Activated naive CD4-positive, alpha-beta T cell treated with anti-CD3 and anti-CD28 coated beads, Interleukin-2, amount 50 U/mL, for 72 hours (primary cell): ENCODE measurements at regions not wholly inside any gene's neighbourhood (a gene's known extent, or its start where the extent isn't known, plus 50 kb on each side); places are given as distances from the start of the nearest gene placed in this dataset.

Experiments used
- ATAC-seq, 2 donors: fragments of 150-1000 bp; cut with Tn5 transposase; 2 replicates each; pipeline ENCODE4 v1.10.0; 2021; ENCODE audit warnings: mild to moderate bottlenecking in 2 of 2, moderate library complexity in 2 of 2
- DNase-seq, 2 donors: peaks; one replicate each; pipeline ENCODE4 v3.0.0; 2021 to 2022; ENCODE audit warnings: low spot score in 2 of 2
- H3K27ac Mint-ChIP-seq, 2 donors: one replicate each; pipeline ENCODE4 v1.8.0; 2022; ENCODE audit warnings: mild to moderate bottlenecking in 2 of 2, mixed read lengths in 2 of 2
- H3K36me3 Mint-ChIP-seq, 2 donors: one replicate each; pipeline ENCODE4 v1.8.0; 2022; ENCODE audit warnings: mixed read lengths in 2 of 2
- H3K9me3 Mint-ChIP-seq, 2 donors: one replicate each; pipeline ENCODE4 v1.8.0; 2022; ENCODE audit warnings: mixed read lengths in 2 of 2

DNA sequence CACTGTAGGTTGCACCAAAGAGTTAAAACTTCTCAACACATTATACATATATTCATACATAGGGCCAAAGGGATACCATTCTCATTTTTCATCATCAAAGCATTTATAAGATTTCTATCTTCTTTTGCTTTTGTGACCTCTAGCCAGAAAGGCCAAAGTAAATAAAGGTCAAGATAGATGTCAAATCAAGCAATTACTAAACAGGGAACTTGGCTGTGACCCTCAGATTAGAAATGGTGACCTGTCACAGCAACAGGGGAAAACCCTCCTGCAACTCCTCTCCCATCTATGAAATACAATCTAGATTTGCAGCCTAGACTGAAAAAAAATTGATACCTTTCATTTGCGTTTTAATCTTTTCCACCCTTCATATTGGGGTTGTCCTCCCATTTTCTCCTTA, 225.6 kb upstream of the FAM241A start:
- peaks cover 5 to 8% of the 10 kb centered on the region in 2 donors for H3K9me3 Mint-ChIP-seq
- ATAC-seq = no peak
- no peak overlapping the region for H3K27ac Mint-ChIP-seq
- H3K36me3 Mint-ChIP-seq = no peaks in the 10 kb centered on the region
- no peak for DNase-seq

DNA sequence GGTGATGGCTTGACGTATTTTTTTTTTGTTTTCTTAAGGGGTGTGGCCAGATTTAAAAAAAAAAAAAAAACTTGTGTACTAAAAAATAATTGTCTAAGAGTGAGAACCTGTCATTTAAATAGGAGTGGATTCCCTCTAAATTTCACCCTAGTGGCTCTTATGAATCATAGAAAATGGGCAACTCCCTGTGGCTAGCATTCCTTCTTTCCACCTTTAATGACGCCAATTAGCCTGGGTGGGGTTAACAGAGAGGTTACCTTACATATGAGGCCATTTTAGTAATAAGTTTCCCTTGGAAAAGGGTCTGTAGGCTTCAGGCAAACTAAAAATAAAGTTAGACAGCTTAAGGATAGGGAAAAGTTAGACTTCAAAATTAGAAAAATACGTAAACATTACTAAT, 223.5 kb upstream of the FAM241A start:
- Mint-ChIP-seq H3K9me3 (peaks cover 5 to 6% of the 10 kb centered on the region in 2 donors), H3K27ac (no peak overlapping the region), H3K36me3 (no peaks in the 10 kb centered on the region)
- no peak for ATAC-seq
- DNase-seq = no peak

DNA sequence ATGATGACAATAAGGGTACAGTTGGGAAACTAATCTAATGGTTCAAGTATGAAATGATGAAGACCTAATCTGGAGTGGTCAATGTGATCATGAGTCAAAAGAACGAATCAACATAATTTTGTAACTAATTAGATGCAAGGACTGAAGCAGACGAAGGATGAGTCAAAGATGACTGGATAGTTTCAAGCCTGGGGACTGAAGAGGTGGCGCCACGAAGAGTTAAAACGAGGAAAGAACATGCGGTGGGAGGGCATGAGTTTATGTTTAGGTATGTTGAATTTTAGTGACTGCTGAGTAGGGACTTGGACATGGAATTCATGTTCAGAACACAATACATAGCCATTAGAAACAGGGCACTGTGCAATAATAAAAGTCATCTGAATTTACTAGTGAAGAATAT, 221.5 kb upstream of the FAM241A start:
- no peak for ATAC-seq
- no peak overlapping the region for H3K27ac Mint-ChIP-seq
- H3K9me3 Mint-ChIP-seq = peaks cover 0 to 5% of the 10 kb centered on the region in 2 donors
- no peak for DNase-seq
- no peaks in the 10 kb centered on the region for H3K36me3 Mint-ChIP-seq

DNA sequence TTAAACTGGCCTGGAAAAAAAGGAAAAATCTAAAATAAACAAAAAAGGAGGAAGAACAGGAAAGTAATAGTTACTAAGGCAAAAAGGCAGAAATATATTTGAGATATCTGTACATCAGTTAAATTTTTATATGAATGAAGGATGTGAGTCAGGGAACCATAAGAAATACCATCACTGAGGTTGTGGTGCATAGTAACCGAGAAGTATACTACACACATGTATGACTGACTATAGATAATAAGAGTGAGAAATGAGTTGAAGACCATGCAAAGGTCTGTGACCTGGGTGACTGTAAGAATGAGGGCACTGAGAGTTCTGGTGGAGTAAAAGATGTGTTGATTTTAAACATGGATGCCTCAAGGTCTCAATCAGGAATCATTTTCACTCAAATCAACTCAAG, 220.6 kb upstream of the FAM241A start:
- Mint-ChIP-seq H3K9me3 (peaks cover 0 to 5% of the 10 kb centered on the region in 2 donors), H3K36me3 (no peaks in the 10 kb centered on the region), H3K27ac (no peak overlapping the region)
- no peak for DNase-seq
- ATAC-seq = no peak

DNA sequence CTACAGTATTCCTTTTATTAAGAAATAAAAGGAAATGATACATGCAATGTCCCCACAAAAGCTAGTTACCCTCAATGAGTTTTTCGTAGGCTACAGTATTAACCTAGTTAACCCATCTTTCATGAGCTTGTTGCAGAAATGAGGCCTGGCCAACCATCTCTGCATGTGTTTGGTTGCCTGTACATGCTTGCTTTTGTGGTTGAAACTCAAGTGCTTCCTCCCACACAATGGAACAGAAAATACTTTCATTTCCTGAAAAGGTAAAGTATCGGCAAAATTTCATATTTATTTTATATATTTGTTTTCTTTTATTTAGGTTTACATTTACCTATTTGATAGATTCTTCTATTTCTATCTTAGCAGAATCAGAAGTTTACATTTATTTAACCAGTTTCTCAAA, 214.6 kb upstream of the FAM241A start:
- H3K9me3 Mint-ChIP-seq = no peaks in the 10 kb centered on the region
- no peak for ATAC-seq

DNA sequence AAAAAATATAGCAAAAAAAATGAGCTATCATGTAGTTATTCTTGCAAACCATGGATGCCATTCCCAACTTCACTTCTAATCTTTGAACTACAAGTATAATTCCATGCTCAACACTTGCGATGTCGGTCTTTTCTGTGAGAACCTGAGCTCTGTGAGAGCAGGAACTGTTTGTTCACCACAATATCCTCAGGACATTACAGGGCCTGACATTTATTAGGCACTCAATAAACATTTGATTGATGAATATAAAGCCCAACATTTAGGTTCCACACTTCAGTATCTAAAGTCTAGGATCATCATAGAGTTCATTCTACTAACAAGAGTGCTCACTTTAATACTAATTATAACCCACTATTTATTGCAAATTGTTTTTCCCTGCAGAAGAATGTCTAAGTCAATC, 211.6 kb upstream of the FAM241A start:
- Mint-ChIP-seq H3K27ac (no peak overlapping the region), H3K9me3 (no peaks in the 10 kb centered on the region), H3K36me3 (no peaks in the 10 kb centered on the region)
- ATAC-seq (no peak), DNase-seq (no peak)

More for the DNA sequence above, 214.6 kb upstream of the FAM241A start:
- no peak for DNase-seq
- Mint-ChIP-seq H3K27ac (no peak overlapping the region), H3K36me3 (no peaks in the 10 kb centered on the region)

DNA sequence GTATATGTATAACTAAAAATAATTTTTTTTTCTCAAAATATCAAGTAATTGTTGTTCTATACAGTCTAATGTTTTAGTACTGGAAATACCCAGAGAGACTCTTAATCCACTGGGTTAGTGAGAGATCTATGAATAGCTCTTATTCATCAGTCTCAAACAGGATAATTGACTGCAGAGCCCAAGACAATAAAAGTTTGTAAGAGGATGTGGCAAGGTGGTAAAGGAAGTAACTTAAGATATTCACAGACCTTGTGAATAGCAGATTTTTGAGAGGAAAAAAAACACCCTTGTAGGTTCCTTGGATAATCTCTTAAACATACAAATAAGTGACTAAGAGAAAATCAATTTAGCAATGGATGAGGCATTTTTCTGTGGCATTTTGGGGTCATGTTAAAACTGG, 210.9 kb upstream of the FAM241A start:
- DNase-seq (no peak), ATAC-seq (no peak)
- Mint-ChIP-seq H3K36me3 (no peaks in the 10 kb centered on the region), H3K27ac (no peak overlapping the region), H3K9me3 (no peaks in the 10 kb centered on the region)

DNA sequence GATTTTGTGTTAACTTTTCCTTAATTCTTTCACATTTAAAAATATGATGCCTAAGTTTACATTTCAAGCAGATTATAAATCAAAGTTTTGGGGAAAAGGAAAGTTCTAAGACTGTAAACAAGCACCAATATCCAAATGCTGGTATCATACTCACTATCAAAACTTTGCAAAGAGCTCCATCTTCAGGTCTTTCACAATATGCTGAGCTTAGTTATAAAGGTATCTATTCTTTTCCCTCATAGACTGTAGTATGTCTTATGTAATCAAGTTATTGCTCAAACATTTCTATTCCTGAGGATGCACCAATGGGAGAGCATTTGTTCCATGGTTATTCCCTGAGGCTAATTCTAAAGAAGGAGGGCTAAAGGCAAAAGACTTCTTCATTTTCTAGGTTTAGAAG, 207.9 kb upstream of the FAM241A start:
- ATAC-seq = no peak
- Mint-ChIP-seq H3K36me3 (no peaks in the 10 kb centered on the region), H3K9me3 (no peaks in the 10 kb centered on the region), H3K27ac (no peak overlapping the region)
- DNase-seq = no peak

DNA sequence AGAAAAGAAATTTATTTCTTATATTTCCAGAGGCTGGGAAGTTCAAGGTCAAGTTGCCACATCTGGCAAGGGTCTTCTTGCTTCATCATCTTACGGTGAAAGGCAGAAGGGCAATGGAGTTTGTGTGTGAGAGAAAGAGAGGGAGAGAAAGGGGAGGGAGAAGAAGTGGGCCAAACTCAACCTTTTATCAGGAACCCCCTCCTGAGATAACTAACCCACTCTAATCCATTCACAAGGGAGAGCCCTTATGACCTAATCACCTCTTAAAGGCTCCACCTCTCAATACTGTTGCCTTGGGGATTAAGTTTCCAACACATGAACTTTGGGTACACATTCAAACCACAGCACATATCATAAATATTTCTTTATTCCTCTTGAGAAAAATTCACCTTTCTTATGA, 203.3 kb upstream of the FAM241A start:
- DNase-seq = no peak
- no peak for ATAC-seq
- Mint-ChIP-seq H3K9me3 (no peaks in the 10 kb centered on the region), H3K36me3 (no peaks in the 10 kb centered on the region), H3K27ac (no peak overlapping the region)

DNA sequence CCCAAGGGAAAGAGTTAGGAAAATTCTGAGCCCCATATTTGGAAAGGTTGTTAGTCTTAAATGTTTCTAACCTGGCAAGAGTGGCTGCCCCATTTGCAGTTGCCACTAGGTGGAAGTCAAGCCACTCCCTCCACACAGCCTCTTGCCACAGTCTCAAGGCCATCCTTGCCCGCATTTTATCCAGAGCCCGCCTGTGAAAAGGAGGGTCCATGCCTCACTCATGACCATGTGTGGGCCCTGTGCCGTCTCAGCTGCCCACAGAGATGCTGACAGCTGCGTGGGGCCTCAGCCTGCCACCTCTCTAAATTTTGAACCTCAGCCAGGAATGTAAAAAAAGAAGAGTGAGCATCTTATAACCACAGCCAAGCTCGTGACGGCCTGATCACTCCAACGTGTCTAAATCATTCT, 201.5 kb upstream of the FAM241A start:
- no peak for DNase-seq
- ATAC-seq = peak in 1 of 2 donors; percentile 47
- Mint-ChIP-seq H3K36me3 (no peaks in the 10 kb centered on the region), H3K27ac (no peak overlapping the region), H3K9me3 (no peaks in the 10 kb centered on the region)

DNA sequence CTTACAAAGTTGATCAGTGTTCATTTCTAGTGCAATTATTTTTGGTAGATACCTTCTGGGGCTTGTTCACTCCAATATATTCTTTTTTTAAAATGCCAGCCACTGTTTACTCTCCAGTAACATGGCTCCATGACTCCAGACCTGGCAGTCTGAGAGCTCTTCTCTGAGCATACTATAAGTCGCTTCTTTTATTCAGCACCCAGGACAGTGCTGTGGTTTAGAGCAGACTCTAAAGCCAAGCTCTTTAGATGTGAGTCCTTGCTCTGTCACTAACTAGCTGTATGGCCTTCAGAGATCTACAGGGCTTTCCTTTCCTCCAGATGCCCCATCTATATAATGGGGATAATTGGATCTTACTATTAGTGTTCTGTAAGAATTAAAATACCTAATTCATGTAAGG, 200.2 kb upstream of the FAM241A start:
- no peak for DNase-seq
- no peak for ATAC-seq
- H3K9me3 Mint-ChIP-seq = peaks cover 0 to 4% of the 10 kb centered on the region in 2 donors
- no peak overlapping the region for H3K27ac Mint-ChIP-seq
- H3K36me3 Mint-ChIP-seq = no peaks in the 10 kb centered on the region

DNA sequence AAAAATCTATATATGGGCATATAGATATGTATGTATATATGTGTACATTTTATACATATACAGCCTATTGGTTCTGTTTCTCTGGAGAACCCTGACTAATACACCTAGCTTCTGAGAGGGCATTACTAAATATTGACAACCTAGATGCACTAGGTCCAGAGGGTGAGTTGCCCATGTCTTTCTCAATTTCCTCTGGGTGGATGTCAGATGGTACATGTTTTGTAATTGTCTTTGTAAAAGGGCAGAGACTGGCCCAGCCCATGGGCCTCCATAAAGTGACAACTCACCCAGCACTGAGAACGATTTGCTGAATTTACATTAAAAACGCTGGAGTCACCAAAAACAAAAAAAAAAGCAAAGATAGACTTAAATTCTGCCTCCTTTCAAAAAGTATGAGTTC, 198.5 kb upstream of the FAM241A start:
- H3K27ac Mint-ChIP-seq = no peak overlapping the region
- ATAC-seq = no peak
- DNase-seq = no peak
- H3K9me3 Mint-ChIP-seq = peaks cover 0 to 6% of the 10 kb centered on the region in 2 donors
- no peaks in the 10 kb centered on the region for H3K36me3 Mint-ChIP-seq

DNA sequence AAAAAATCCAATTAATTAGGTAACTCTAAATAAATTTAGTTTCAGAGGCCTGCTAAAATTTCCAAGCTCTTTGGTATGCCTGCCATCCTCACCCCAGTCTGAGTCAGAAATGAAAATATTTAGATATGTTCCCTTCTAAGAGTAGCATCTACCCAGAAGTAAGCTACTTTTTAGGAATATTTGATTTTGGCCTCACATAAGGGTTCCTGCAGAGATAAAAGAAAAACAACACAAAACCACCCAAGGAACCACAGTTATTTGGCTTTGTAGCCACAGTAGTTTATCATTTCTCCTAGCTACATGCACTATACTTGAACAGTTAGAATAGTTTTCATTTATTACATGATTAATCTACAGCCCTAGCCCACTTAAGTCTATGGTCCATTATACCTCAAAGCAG, 192.6 kb upstream of the FAM241A start:
- DNase-seq = no peak
- no peak overlapping the region for H3K27ac Mint-ChIP-seq
- no peak for ATAC-seq

DNA sequence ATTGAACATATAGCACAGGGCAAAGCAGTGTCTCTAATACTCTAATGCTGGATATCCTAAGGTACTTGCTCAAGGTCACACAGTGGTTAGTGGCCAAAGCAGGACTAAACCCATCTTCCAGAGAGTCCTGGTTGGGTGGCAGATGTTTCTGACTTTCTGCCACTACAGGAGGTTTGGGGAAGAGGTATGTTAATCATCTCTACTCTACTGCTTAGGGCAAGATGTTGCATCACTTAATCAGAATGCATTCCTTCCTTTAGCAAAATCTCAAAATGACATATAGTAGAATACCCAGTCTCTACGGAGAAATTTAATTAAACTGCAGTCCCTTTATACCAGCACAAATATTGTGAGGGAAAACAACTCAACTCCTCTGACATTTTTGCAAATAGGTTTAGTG, 190.7 kb upstream of the FAM241A start:
- H3K9me3 Mint-ChIP-seq = peaks cover 0 to 6% of the 10 kb centered on the region in 2 donors
- H3K36me3 Mint-ChIP-seq = no peaks in the 10 kb centered on the region
- H3K27ac Mint-ChIP-seq = no peak overlapping the region
- DNase-seq (no peak), ATAC-seq (no peak)

More for the DNA sequence above, 192.6 kb upstream of the FAM241A start:
- H3K36me3 Mint-ChIP-seq = no peaks in the 10 kb centered on the region
- H3K9me3 Mint-ChIP-seq = peaks cover 0 to 6% of the 10 kb centered on the region in 2 donors

DNA sequence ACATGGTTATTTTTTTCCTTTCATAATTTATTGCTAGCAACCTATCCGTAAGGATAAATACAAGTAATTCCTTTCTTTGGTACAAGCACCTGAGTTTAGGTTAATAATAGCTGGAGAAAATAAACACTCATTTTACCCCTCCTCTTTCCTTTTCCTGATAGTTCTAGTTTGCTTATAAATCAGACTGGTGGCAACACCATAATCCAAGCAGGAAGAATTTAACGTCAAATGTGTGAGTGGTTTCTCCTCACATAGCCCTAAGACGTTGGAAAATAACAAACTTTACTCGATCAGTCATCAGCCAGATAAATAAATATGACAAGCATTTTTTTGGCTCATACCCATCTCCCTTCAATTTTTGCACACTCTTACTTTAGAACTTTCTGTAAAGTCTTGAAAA, 190.3 kb upstream of the FAM241A start:
- H3K27ac Mint-ChIP-seq = no peak overlapping the region
- H3K36me3 Mint-ChIP-seq = no peaks in the 10 kb centered on the region
- ATAC-seq = no peak
- DNase-seq = no peak
- H3K9me3 Mint-ChIP-seq = peaks cover 0 to 2% of the 10 kb centered on the region in 2 donors

DNA sequence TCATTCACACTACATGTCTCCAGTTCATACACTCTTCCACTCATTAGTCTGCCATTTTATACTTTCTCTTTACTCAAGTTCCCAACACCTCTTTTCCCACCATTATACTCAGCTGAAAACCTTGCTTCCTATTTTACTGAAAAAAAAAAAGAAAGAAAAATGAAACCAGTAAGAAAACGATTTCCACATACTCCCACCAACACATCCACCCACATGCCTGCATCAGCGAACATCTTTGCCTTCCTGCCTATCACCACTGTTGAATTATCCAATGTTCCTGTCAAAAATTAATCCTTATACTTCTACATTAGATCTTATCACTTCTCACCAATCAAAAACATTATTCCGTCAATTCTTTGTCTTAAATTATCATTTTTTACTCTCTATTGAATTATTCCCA, 188.1 kb upstream of the FAM241A start:
- no peak for DNase-seq
- Mint-ChIP-seq H3K9me3 (no peaks in the 10 kb centered on the region), H3K36me3 (no peaks in the 10 kb centered on the region), H3K27ac (no peak overlapping the region)
- ATAC-seq = no peak

DNA sequence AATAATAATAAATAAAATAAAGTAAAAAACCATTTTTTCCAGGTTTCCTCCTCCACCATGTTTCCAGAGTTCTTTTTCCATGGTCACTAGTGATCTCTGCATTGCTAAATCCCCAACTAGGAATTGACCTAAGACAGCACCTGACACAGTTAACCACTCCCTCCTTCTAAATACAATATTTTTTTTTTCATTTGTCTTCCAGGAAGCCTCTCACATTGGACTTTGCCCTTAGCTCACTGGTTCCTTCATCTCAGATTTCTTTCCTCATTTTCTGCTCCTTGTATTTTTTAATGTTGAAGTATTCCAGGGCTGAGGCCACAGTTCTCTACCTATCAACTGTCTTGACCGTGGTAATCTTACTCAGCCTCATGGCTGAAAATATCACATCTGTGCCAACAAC, 187.3 kb upstream of the FAM241A start:
- no peaks in the 10 kb centered on the region for H3K36me3 Mint-ChIP-seq
- no peak for ATAC-seq
- DNase-seq = no peak
- H3K27ac Mint-ChIP-seq = no peak overlapping the region
- H3K9me3 Mint-ChIP-seq = no peaks in the 10 kb centered on the region

DNA sequence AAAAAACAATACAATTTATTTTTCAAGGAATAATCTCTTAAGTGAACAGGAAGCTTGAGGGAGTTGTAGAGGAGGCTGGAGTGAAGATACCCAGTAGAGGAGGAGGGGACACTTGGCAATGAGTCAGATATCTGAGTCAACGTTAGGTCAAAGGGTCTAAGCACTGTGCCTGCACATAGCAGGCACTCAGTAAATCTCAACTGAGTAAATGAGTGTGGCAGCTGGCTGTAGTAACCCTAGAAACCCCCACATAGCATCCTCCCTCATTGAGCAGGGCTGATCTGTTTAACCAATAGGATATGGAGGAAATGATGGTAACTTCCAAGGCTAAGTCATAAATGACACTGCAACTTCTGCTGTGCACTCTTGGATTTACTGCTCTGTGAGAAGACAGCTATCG, 186.0 kb upstream of the FAM241A start:
- H3K27ac Mint-ChIP-seq = no peak overlapping the region
- ATAC-seq (peak in 1 of 2 donors; percentile 43), DNase-seq (no peak)
- no peaks in the 10 kb centered on the region for H3K9me3 Mint-ChIP-seq
- H3K36me3 Mint-ChIP-seq = no peaks in the 10 kb centered on the region

DNA sequence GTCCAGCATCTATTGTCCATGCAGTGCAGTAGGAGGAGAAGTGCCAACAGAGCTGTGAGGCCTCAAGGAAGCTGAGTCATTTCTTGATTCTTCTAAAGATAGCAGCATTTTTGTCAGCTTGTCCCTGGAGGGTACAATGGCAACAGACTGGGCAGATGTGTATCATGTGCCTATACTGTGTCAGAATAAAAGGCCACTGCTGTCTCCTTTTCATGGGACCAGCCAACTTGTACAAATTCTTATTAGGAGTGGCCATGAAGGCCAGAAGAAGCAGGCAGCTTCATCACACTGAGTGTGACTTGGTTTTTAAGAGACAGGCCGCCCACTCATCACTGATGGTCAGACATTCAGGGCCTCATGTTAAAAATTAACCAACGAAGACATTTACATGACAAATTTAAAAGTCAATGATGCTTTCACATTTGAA, 185.0 kb upstream of the FAM241A start:
- ATAC-seq (no peak), DNase-seq (no peak)
- Mint-ChIP-seq H3K9me3 (no peaks in the 10 kb centered on the region), H3K36me3 (no peaks in the 10 kb centered on the region), H3K27ac (no peak overlapping the region)
